Mucosa of descending colon (tissue), 3 donors: ENCODE measurements at regions not wholly inside any gene's neighbourhood (a gene's known extent, or its start where the extent isn't known, plus 50 kb on each side); places are given as distances from the start of the nearest gene placed in this dataset.
"Not testable (repeated sequence)": the region's sequence is repeated elsewhere in the genome, so short reads cannot be mapped to it uniquely, and the experiment has no call there.

Source experiments
- ATAC-seq: fragments of 200-7000 bp; cut with Tn5 transposase; one replicate; pipeline ENCODE4 v1.9.1; 2020; ENCODE audit warnings: mild to moderate bottlenecking, moderate library complexity
- DNase-seq, 3 donors: peaks; one replicate each; pipeline ENCODE4 v3.0.0-alpha.2; 2020
- H3K36me3 ChIP-seq: fragments of 200-600 bp; one replicate; pipeline ENCODE4 v1.8.0; 2021; ENCODE audit warnings: low read depth, mild to moderate bottlenecking
- H3K4me1 ChIP-seq: fragments of 200-600 bp; one replicate; pipeline ENCODE4 v1.8.0; 2021; ENCODE audit warnings: low read depth, mild to moderate bottlenecking
- H3K4me3 ChIP-seq: fragments of 200-600 bp; one replicate; pipeline ENCODE4 v1.8.0; 2021; ENCODE audit warnings: mild to moderate bottlenecking
- H3K9me3 ChIP-seq: fragments of 200-600 bp; one replicate; pipeline ENCODE4 v1.8.0; 2021; ENCODE audit warnings: mild to moderate bottlenecking
- CTCF ChIP-seq: fragments of 200-600 bp; IDR thresholded peaks from one replicate; pipeline ENCODE4 v1.8.0; 2022; ENCODE audit warnings: antibody characterized with exemption, mild to moderate bottlenecking
- intact Hi-C, 2 donors: fragments of 100-400 bp; cut with DNase I in 1 of 2; cut with micrococcal nuclease in 1 of 2; formaldehyde crosslinking; loops; one replicate each; pipeline versions ENCODE4 v1.11.0 to v1.11.1; 2022; cut with DNase I, micrococcal nuclease
- donor health status: DM: no; HTN: no; CAD: no; lungs with moderate emphysema.
- donor health status: DM: no; HTN: no; CAD: no.
- donor health status: DM: no; HTN: yes; CAD: no.

DNA sequence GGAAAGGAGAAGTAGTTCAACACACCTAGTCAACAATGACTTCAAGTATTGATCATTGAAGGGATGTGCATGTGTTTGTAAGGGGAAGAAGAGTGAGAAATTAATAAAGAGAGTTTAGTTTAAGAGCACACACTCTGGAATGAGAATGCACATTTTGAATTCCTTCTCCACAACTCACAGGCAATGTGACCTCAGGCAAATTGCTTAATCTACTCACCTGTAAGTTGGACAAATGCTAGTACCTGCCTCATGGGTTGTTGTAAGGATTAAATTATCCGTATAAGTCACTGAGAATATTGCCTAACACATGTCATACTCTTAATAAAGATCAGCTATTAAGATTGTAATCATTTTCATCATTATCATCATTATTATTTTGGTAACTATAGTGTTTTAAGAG, 204.0 kb upstream of the NFIA start:
- no peak for TF ChIP-seq CTCF
- no peak for DNase-seq
- ATAC-seq: no peak
- Histone ChIP-seq H3K4me3 (no peak overlapping the region), H3K4me1 (no peaks in the 10 kb centered on the region), H3K9me3 (no peaks in the 10 kb centered on the region), H3K36me3 (no peaks in the 10 kb centered on the region)
- intact Hi-C loops: no loop called here

DNA sequence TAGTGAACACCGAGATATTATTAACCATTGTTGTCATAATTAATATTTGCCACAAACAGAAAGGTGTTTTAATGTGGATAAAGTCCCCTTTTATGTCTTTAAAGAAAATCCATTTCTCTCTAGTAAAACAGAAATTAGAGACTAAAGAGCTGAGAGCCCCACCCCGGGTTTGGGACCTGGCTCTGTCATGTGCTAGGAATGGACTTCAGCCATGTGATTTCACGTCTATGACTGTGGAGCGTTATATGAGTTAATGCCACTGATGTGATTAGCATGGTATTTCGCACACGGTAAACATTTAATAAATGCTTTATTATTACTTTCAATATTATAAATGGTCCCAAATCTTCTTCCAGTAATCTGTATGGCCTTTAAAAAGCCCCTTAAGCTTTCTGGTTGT, 205.0 kb upstream of the NFIA start:
- no peak for DNase-seq

DNA sequence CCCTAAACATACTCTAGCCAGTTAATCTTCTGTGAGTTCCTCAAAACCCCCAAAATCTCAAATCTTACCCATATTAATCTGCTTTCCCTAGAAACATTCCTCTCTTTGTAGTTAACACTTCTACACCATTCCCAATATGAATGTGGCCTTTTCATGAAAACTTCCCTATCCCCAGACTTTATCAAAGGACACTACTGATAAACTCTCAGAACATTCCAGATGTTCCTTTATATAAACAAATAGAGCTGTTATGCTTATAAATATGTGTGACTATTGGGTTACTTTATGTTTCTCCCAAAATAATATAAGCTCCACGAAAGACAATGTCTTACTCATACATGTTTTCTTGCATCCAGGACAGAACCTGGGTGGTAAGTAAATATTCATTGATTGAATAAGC, 205.4 kb upstream of the NFIA start:
- Histone ChIP-seq H3K36me3 (no peaks in the 10 kb centered on the region), H3K4me3 (no peak overlapping the region), H3K9me3 (no peaks in the 10 kb centered on the region), H3K4me1 (no peaks in the 10 kb centered on the region)
- intact Hi-C loops: no loop called here
- no peak for TF ChIP-seq CTCF
- no peak for DNase-seq
- ATAC-seq: no peak

More for the DNA sequence above, 205.0 kb upstream of the NFIA start:
- no peak for TF ChIP-seq CTCF
- no peak for ATAC-seq
- no peaks in the 10 kb centered on the region for H3K9me3 ChIP-seq
- intact Hi-C loops: no loop called here
- H3K36me3 ChIP-seq: no peaks in the 10 kb centered on the region
- H3K4me3 ChIP-seq: no peak overlapping the region
- H3K4me1 ChIP-seq: no peaks in the 10 kb centered on the region

GRCh38 chr1:60875138-60875537, 207.2 kb upstream of the NFIA start:
- no peaks in the 10 kb centered on the region for H3K9me3 ChIP-seq
- H3K36me3 ChIP-seq: no peaks in the 10 kb centered on the region
- no peak overlapping the region for H3K4me3 ChIP-seq
- no peak for DNase-seq
- intact Hi-C loops: no loop called here
- H3K4me1 ChIP-seq: no peaks in the 10 kb centered on the region
- no peak for TF ChIP-seq CTCF
- ATAC-seq: no peak

DNA sequence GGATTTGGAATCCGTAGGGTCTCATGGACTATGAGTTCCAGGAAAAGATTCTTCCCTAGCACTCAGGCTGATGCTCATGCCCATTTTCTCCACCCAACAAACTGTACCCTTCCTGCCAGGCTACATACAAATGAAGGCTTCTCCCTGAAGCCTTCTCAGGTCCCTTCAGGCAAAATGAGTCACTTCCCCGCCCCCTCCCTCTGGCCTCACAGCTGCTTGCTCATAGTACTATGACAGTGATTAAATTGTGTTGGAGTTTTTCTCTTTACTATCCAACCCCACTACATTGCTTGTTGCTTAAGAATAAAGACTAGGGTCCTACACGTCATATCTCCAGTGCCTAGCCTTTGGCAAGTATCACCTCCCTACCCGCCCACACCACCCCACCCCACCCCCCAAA, 207.6 kb upstream of the NFIA start:
- intact Hi-C loops: no loop called here
- ATAC-seq: no peak
- H3K36me3 ChIP-seq: no peaks in the 10 kb centered on the region
- no peak for DNase-seq
- H3K4me1 ChIP-seq: no peaks in the 10 kb centered on the region
- no peak for TF ChIP-seq CTCF
- no peaks in the 10 kb centered on the region for H3K9me3 ChIP-seq
- no peak overlapping the region for H3K4me3 ChIP-seq

DNA sequence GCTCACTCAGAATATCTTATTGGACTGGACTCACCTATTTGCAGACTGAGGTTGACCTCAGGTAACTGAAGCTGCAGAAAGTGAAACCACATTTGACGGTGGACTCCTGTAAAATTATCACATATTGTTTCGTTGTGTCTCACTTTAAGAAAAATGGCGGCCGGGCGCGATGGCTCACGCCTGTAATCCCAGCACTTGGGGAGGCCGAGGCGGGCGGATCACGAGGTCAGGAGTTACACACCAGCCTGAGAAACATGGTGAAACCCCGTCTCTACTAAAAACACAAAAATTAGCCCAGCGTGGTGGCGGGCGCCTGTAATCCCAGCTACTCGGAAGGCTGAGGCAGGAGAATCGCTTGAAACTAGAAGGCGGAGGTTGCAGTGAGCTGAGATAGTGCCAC, 209.0 kb upstream of the NFIA start:
- H3K4me3 ChIP-seq, H3K36me3 ChIP-seq, intact Hi-C loops, H3K9me3 ChIP-seq, ATAC-seq, DNase-seq, H3K4me1 ChIP-seq: not testable (repeated sequence)
